GM23338 (cell line): ENCODE measurements at regions not wholly inside any gene's neighbourhood (a gene's known extent, or its start where the extent isn't known, plus 50 kb on each side); places are given as distances from the start of the nearest gene placed in this dataset.
A peak's percentile ranks its signal among the peaks of the same experiment; 100 is the strongest.

Experiments used
- ATAC-seq: fragments of 200-7000 bp; cut with Tn5 transposase; 3 replicates; pipeline ENCODE4 v1.9.1; 2020
- DNase-seq: peaks from one replicate; pipeline ENCODE4 v3.0.0-alpha.2; 2015; ENCODE audit warnings: low spot score
- H2AFZ ChIP-seq: fragments of 200-600 bp; sonication (generic); 2 replicates; pipeline ENCODE4 v1.8.0; 2016; ENCODE audit warnings: antibody characterized with exemption, mild to moderate bottlenecking, moderate library complexity
- H3F3A ChIP-seq: fragments of 200-600 bp; sonication (generic); replicated peaks from 2 replicates; pipeline ENCODE4 v1.8.0; 2017; ENCODE audit warnings: antibody characterized with exemption, mixed run types, low read depth
- H3K27ac ChIP-seq: fragments of 200-600 bp; sonication (generic); 2 replicates; pipeline ENCODE4 v1.6.1; 2016; ENCODE audit warnings: low read depth
- H3K27me3 ChIP-seq: fragments of 200-600 bp; sonication (generic); 2 replicates; pipeline ENCODE4 v1.8.0; 2016; ENCODE audit warnings: mild to moderate bottlenecking, mixed run types, moderate library complexity; ENCODE audit not compliant: insufficient read depth
- H3K36me3 ChIP-seq: fragments of 200-600 bp; sonication (generic); 2 replicates; pipeline ENCODE4 v1.8.0; 2016; ENCODE audit warnings: mild to moderate bottlenecking; ENCODE audit not compliant: insufficient read depth
- H3K4me1 ChIP-seq: fragments of 200-600 bp; sonication (generic); 2 replicates; pipeline ENCODE4 v1.8.0; 2016; ENCODE audit warnings: mild to moderate bottlenecking, moderate library complexity; ENCODE audit not compliant: insufficient read depth
- H3K4me2 ChIP-seq: fragments of 200-600 bp; sonication (generic); 2 replicates; pipeline ENCODE4 v1.7.1; 2017; ENCODE audit warnings: mixed run types
- H3K4me3 ChIP-seq: fragments of 200-600 bp; sonication (generic); 2 replicates; pipeline ENCODE4 v1.6.1; 2016; ENCODE audit warnings: mixed run types
- H3K79me2 ChIP-seq: fragments of 200-600 bp; sonication (generic); replicated peaks from 2 replicates; pipeline ENCODE4 v1.8.0; 2017; ENCODE audit warnings: mild to moderate bottlenecking; ENCODE audit not compliant: insufficient read depth
- H3K9me2 ChIP-seq: fragments of 200-600 bp; sonication (generic); 2 replicates; pipeline ENCODE4 v1.8.0; 2017; ENCODE audit not compliant: insufficient read depth
- H4K20me1 ChIP-seq: fragments of 200-600 bp; sonication (generic); replicated peaks from 2 replicates; pipeline ENCODE4 v1.8.0; 2017; ENCODE audit warnings: mild to moderate bottlenecking; ENCODE audit not compliant: insufficient read depth
- H3K27ac Mint-ChIP-seq: 2 replicates; pipeline ENCODE4 v1.8.0; 2020; ENCODE audit warnings: inconsistent platforms, mild to moderate bottlenecking, moderate library complexity, mixed read lengths
- H3K27me3 Mint-ChIP-seq: 3 replicates; pipeline ENCODE4 v1.8.0; 2022; ENCODE audit warnings: low read depth, mild to moderate bottlenecking, moderate library complexity, mixed read lengths, inconsistent platforms; ENCODE audit not compliant: insufficient read depth, poor library complexity
- H3K36me3 Mint-ChIP-seq: 3 replicates; pipeline ENCODE4 v1.8.0; 2021; ENCODE audit warnings: low read depth, mild to moderate bottlenecking, inconsistent platforms, moderate library complexity, mixed read lengths
- H3K4me1 Mint-ChIP-seq: 3 replicates; pipeline ENCODE4 v1.8.0; 2020; ENCODE audit warnings: mild to moderate bottlenecking, inconsistent platforms, mixed read lengths
- H3K4me3 Mint-ChIP-seq: 3 replicates; pipeline ENCODE4 v1.8.0; 2021; ENCODE audit warnings: moderate library complexity, mild to moderate bottlenecking, inconsistent platforms, mixed read lengths
- H3K9me3 Mint-ChIP-seq: 3 replicates; pipeline ENCODE4 v1.8.0; 2020; ENCODE audit warnings: moderate library complexity, mild to moderate bottlenecking, inconsistent platforms, mixed read lengths
- CREB1 ChIP-seq: fragments of 250-450 bp; sonication (Bioruptor Pico); IDR thresholded peaks from 2 replicates; pipeline ENCODE4 v1.5.0; 2020; ENCODE audit warnings: low read depth, mild to moderate bottlenecking, moderate library complexity
- EZH2 ChIP-seq: fragments of 200-600 bp; sonication (generic); IDR thresholded peaks from one replicate; pipeline ENCODE4 v1.8.0; 2017; ENCODE audit warnings: antibody characterized with exemption, mild to moderate bottlenecking, low read depth; ENCODE audit not compliant: unreplicated experiment
- EZH2phosphoT487 ChIP-seq: fragments of 200-600 bp; sonication (generic); IDR thresholded peaks from one replicate; pipeline ENCODE4 v1.8.1; 2018; ENCODE audit warnings: antibody characterized with exemption; ENCODE audit not compliant: unreplicated experiment
- NANOG ChIP-seq: IDR thresholded peaks from 2 replicates; pipeline ENCODE4 v1.6.1; 2016; ENCODE audit warnings: antibody characterized with exemption, borderline replicate concordance
- ZNF114 ChIP-seq: fragments of 250-450 bp; sonication (Bioruptor Pico); IDR thresholded peaks from 2 replicates; pipeline ENCODE4 v1.5.0; 2020; ENCODE audit warnings: mild to moderate bottlenecking, moderate library complexity
- ZNF331 ChIP-seq: fragments of 250-450 bp; sonication (Bioruptor Pico); IDR thresholded peaks from 2 replicates; pipeline ENCODE4 v1.5.0; 2020; ENCODE audit warnings: low read depth, mild to moderate bottlenecking, moderate library complexity
- TF ChIP-seq, protein P1 (sequence below): fragments of 250-450 bp; sonication (Bioruptor Pico); IDR thresholded peaks from 2 replicates; pipeline ENCODE4 v1.5.0; 2020; ENCODE audit warnings: mild to moderate bottlenecking, moderate library complexity
- TF ChIP-seq, protein P2 (sequence below): IDR thresholded peaks from one replicate; pipeline ENCODE4 v1.6.1; 2018; ENCODE audit warnings: antibody characterized with exemption; ENCODE audit not compliant: unreplicated experiment
- TF ChIP-seq, protein P3 (sequence below): IDR thresholded peaks from 2 replicates; pipeline ENCODE4 v1.6.1; 2016; ENCODE audit warnings: antibody characterized with exemption

DNA sequence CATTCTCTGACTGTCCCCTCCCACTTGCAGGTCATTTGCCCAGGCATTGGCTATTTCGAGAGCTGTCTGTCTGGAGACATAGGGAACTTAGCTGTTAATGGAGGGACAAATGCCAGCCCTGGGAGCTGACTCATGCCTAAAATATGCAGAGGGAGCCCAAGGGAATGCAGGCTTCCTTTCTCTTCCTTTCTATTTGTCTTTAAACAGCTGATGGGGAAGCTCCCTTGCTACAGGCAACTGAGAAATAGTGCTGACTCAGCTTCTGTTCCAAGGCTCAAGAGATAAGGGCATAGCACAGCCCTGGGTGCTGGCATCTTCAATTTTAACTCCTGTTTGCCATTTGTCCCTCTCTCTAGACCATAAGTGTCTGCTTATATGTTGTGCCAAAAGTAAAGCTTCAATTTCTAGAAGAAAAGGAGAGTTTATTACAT is 82.7 kb upstream of the C1GALT1 start (continued):
- no peak for TF ChIP-seq CREB1 (CRISPR knock-in tag)
- no peak for TF ChIP-seq EZH2

DNA sequence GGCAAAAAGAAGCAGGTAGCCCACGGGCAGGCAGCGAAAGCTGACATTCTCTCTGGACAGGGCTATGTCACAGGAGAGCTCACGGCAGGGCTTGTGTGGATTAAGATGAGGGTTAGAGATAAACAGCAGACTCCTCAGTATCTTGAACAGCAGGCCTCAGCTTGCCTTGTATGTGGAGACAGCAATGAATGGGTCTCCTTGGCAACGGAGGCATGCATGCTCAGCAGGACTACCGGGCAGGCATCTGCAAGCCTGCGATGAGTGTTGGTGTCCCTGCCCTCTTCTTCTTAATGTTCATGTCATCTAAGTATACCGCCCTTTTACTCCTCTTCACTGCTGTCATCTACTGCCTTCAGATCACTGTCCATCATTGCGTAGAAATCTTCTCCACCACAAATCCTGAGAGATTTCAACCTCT is 81.9 kb upstream of the C1GALT1 start:
- no peaks in the 10 kb centered on the region for H3K9me2 ChIP-seq
- TF ChIP-seq EZH2phosphoT487, result no peak
- TF ChIP-seq, protein P1, sequence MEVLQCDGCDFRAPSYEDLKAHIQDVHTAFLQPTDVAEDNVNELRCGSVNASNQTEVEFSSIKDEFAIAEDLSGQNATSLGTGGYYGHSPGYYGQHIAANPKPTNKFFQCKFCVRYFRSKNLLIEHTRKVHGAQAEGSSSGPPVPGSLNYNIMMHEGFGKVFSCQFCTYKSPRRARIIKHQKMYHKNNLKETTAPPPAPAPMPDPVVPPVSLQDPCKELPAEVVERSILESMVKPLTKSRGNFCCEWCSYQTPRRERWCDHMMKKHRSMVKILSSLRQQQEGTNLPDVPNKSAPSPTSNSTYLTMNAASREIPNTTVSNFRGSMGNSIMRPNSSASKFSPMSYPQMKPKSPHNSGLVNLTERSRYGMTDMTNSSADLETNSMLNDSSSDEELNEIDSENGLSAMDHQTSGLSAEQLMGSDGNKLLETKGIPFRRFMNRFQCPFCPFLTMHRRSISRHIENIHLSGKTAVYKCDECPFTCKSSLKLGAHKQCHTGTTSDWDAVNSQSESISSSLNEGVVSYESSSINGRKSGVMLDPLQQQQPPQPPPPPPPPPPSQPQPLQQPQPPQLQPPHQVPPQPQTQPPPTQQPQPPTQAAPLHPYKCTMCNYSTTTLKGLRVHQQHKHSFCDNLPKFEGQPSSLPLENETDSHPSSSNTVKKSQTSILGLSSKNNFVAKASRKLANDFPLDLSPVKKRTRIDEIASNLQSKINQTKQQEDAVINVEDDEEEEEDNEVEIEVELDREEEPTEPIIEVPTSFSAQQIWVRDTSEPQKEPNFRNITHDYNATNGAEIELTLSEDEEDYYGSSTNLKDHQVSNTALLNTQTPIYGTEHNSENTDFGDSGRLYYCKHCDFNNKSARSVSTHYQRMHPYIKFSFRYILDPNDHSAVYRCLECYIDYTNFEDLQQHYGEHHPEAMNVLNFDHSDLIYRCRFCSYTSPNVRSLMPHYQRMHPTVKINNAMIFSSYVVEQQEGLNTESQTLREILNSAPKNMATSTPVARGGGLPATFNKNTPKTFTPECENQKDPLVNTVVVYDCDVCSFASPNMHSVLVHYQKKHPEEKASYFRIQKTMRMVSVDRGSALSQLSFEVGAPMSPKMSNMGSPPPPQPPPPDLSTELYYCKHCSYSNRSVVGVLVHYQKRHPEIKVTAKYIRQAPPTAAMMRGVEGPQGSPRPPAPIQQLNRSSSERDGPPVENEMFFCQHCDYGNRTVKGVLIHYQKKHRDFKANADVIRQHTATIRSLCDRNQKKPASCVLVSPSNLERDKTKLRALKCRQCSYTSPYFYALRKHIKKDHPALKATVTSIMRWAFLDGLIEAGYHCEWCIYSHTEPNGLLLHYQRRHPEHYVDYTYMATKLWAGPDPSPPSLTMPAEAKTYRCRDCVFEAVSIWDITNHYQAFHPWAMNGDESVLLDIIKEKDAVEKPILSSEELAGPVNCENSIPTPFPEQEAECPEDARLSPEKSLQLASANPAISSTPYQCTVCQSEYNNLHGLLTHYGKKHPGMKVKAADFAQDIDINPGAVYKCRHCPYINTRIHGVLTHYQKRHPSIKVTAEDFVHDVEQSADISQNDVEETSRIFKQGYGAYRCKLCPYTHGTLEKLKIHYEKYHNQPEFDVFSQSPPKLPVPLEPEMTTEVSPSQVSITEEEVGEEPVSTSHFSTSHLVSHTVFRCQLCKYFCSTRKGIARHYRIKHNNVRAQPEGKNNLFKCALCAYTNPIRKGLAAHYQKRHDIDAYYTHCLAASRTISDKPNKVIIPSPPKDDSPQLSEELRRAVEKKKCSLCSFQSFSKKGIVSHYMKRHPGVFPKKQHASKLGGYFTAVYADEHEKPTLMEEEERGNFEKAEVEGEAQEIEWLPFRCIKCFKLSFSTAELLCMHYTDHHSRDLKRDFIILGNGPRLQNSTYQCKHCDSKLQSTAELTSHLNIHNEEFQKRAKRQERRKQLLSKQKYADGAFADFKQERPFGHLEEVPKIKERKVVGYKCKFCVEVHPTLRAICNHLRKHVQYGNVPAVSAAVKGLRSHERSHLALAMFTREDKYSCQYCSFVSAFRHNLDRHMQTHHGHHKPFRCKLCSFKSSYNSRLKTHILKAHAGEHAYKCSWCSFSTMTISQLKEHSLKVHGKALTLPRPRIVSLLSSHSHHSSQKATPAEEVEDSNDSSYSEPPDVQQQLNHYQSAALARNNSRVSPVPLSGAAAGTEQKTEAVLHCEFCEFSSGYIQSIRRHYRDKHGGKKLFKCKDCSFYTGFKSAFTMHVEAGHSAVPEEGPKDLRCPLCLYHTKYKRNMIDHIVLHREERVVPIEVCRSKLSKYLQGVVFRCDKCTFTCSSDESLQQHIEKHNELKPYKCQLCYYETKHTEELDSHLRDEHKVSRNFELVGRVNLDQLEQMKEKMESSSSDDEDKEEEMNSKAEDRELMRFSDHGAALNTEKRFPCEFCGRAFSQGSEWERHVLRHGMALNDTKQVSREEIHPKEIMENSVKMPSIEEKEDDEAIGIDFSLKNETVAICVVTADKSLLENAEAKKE (CRISPR knock-in tag), result peak; percentile 9; the same call in 1 of the 2 replicates
- peak overlapping the region; percentile 68 for H3K4me2 ChIP-seq
- peak; percentile 76 for DNase-seq
- H3K4me3 Mint-ChIP-seq, result peak overlapping the region; percentile 48; the same call in 2 of the 3 replicates
- no peaks in the 10 kb centered on the region for H3K79me2 ChIP-seq
- H4K20me1 ChIP-seq, result no peaks in the 10 kb centered on the region
- no peak overlapping the region for H3K4me3 ChIP-seq
- peak; percentile 77 for ATAC-seq
- peaks cover 38% of the 10 kb centered on the region for H3K4me1 ChIP-seq
- H3K9me3 Mint-ChIP-seq, result no peaks in the 10 kb centered on the region
- peak overlapping the region; percentile 97 for H3K27ac Mint-ChIP-seq
- 0 out of 2 replicates have a peak overlapping the region, but pooled peaks have one; percentile 4 for H2AFZ ChIP-seq
- no peaks in the 10 kb centered on the region for H3F3A ChIP-seq
- peaks cover 51% of the 10 kb centered on the region for H3K4me1 Mint-ChIP-seq
- H3K27me3 Mint-ChIP-seq, result peaks cover 9% of the 10 kb centered on the region
- no peaks in the 10 kb centered on the region for H3K27me3 ChIP-seq
- H3K36me3 Mint-ChIP-seq, result no peaks in the 10 kb centered on the region
- peak overlapping the region; percentile 6 for H3K27ac ChIP-seq
- no peaks in the 10 kb centered on the region for H3K36me3 ChIP-seq

DNA sequence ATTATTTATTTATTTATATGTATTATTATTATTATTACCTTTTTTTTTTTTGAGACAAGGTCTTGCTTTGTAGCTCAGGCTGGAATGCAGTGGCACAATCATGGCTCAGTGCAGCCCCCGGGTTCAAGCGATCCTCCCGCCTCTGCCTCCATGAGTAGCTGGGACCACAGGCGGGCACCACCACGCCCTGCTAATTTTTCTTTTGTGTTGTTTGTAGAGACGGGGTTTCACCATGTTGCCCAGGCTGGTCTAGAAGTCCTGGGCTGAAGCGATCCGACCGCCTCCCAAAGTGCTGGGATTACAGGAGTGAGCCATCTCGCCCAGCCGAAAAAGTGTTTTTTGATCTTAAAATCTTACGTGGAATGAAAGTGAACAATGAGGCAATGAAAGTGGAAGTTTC is 79.4 kb upstream of the C1GALT1 start:
- H3K27ac ChIP-seq, result no peak overlapping the region
- peaks cover 3% of the 10 kb centered on the region; the same call in 2 of the 3 replicates for H3K9me3 Mint-ChIP-seq
- peaks cover 3% of the 10 kb centered on the region; the same call in 2 of the 3 replicates for H3K36me3 Mint-ChIP-seq
- no peaks in the 10 kb centered on the region for H3K79me2 ChIP-seq
- no peaks in the 10 kb centered on the region for H3F3A ChIP-seq
- H2AFZ ChIP-seq, result no peak overlapping the region
- H3K9me2 ChIP-seq, result no peaks in the 10 kb centered on the region
- H3K36me3 ChIP-seq, result no peaks in the 10 kb centered on the region
- peaks cover 53% of the 10 kb centered on the region for H3K4me1 ChIP-seq
- DNase-seq (no peak), ATAC-seq (no peak)
- peak overlapping the region; percentile 68 for H3K27ac Mint-ChIP-seq
- H3K27me3 ChIP-seq, result no peaks in the 10 kb centered on the region
- H3K4me2 ChIP-seq, result no peak overlapping the region
- H4K20me1 ChIP-seq, result no peaks in the 10 kb centered on the region
- H3K4me3 ChIP-seq, result no peak overlapping the region
- H3K27me3 Mint-ChIP-seq, result peaks cover 8% of the 10 kb centered on the region
- H3K4me3 Mint-ChIP-seq, result no peak overlapping the region
- peaks cover 63% of the 10 kb centered on the region for H3K4me1 Mint-ChIP-seq
- no peak for TF ChIP-seq EZH2
- TF ChIP-seq EZH2phosphoT487, result no peak
- TF ChIP-seq CREB1 (CRISPR knock-in tag), result no peak
- TF ChIP-seq, protein P2, sequence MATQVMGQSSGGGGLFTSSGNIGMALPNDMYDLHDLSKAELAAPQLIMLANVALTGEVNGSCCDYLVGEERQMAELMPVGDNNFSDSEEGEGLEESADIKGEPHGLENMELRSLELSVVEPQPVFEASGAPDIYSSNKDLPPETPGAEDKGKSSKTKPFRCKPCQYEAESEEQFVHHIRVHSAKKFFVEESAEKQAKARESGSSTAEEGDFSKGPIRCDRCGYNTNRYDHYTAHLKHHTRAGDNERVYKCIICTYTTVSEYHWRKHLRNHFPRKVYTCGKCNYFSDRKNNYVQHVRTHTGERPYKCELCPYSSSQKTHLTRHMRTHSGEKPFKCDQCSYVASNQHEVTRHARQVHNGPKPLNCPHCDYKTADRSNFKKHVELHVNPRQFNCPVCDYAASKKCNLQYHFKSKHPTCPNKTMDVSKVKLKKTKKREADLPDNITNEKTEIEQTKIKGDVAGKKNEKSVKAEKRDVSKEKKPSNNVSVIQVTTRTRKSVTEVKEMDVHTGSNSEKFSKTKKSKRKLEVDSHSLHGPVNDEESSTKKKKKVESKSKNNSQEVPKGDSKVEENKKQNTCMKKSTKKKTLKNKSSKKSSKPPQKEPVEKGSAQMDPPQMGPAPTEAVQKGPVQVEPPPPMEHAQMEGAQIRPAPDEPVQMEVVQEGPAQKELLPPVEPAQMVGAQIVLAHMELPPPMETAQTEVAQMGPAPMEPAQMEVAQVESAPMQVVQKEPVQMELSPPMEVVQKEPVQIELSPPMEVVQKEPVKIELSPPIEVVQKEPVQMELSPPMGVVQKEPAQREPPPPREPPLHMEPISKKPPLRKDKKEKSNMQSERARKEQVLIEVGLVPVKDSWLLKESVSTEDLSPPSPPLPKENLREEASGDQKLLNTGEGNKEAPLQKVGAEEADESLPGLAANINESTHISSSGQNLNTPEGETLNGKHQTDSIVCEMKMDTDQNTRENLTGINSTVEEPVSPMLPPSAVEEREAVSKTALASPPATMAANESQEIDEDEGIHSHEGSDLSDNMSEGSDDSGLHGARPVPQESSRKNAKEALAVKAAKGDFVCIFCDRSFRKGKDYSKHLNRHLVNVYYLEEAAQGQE, result no peak
- no peak for TF ChIP-seq NANOG
- TF ChIP-seq ZNF331 (CRISPR knock-in tag), result no peak
- TF ChIP-seq ZNF114, result no peak
- TF ChIP-seq, protein P3, sequence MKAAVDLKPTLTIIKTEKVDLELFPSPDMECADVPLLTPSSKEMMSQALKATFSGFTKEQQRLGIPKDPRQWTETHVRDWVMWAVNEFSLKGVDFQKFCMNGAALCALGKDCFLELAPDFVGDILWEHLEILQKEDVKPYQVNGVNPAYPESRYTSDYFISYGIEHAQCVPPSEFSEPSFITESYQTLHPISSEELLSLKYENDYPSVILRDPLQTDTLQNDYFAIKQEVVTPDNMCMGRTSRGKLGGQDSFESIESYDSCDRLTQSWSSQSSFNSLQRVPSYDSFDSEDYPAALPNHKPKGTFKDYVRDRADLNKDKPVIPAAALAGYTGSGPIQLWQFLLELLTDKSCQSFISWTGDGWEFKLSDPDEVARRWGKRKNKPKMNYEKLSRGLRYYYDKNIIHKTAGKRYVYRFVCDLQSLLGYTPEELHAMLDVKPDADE, result no peak
